Pancreas (tissue), 10 donors: ENCODE measurements at regions not wholly inside any gene's neighbourhood (a gene's known extent, or its start where the extent isn't known, plus 50 kb on each side); places are given as distances from the start of the nearest gene placed in this dataset.

ENCODE experiments used
- ATAC-seq, 4 donors: fragments of 200-7000 bp; cut with Tn5 transposase; one replicate each; pipeline versions ENCODE4 v1.8.0 to v1.9.1; 2020; ENCODE audit warnings: mild to moderate bottlenecking in 4 of 4, moderate library complexity in 4 of 4
- DNase-seq, 6 donors: peaks; one replicate each; pipeline ENCODE4 v3.0.0-alpha.2; 2020
- FAIRE-seq: peaks from 2 replicates; lab custom pipeline; 2012; peaks lifted over from hg19 to GRCh38; lab: Jason Lieb, UNC
- H3K27ac ChIP-seq, 4 donors: fragments of 200-600 bp; sonication (generic); 1 replicate in 3 of 4; 2 replicates in 1 of 4; pipeline versions ENCODE4 v1.5.0 to v1.8.0; 2020
- H3K27me3 ChIP-seq, 4 donors: fragments of 200-600 bp; one replicate each; pipeline ENCODE4 v1.8.0; 2021
- H3K36me3 ChIP-seq, 3 donors: fragments of 200-600 bp; sonication (generic) in 1 of 3; one replicate each; pipeline versions ENCODE4 v1.5.0 to v1.8.0; 2020 to 2021
- H3K4me1 ChIP-seq, 3 donors: fragments of 200-600 bp; one replicate each; pipeline ENCODE4 v1.8.0; 2021
- H3K4me3 ChIP-seq, 4 donors: fragments of 200-600 bp; sonication (generic) in 2 of 4; one replicate each; pipeline versions ENCODE4 v1.5.0 to v1.8.0; 2020 to 2021
- H3K9me3 ChIP-seq, 4 donors: fragments of 200-600 bp; one replicate each; pipeline ENCODE4 v1.8.0; 2021
- WGBS, 2 donors: extraction: QIAGEN DNeasy Blood & Tissue Kit; methylation state at CpG; one replicate each; pipeline ENCODE4 v1.1.7; 2013; 5-methylcytosine and 5-hydroxymethylcytosine counted together
- intact Hi-C, 3 donors: fragments of 100-400 bp; cut with DNase I; formaldehyde crosslinking; loops; one replicate each; pipeline versions ENCODE4 v1.11.1 to v1.14.2; 2022
- TF ChIP-seq, protein P1 (sequence below), 4 donors: fragments of 200-600 bp; sonication (generic) in 3 of 4; IDR thresholded peaks; one replicate each; pipeline versions ENCODE4 v1.5.0 to v1.8.0; 2021; ENCODE audit warnings: antibody characterized with exemption in 4 of 4
- donor health status: healthy with polysubstance abuse.
- donor health status: DM: no; HTN: no; CAD: no; lungs with moderate emphysema.
- donor health status: DM: no; HTN: no; CAD: no.
- donor health status: control.
- donor health status: control.
- donor health status: Bipolar disorder and iron deficiency.
- donor health status: DM: yes; HTN: yes; CAD: no.
- donor health status: DM: no; HTN: no; CAD: no.
- donor health status: DM: no; HTN: no; CAD: no.
- donor health status: DM: yes; HTN: yes; CAD: no.

DNA sequence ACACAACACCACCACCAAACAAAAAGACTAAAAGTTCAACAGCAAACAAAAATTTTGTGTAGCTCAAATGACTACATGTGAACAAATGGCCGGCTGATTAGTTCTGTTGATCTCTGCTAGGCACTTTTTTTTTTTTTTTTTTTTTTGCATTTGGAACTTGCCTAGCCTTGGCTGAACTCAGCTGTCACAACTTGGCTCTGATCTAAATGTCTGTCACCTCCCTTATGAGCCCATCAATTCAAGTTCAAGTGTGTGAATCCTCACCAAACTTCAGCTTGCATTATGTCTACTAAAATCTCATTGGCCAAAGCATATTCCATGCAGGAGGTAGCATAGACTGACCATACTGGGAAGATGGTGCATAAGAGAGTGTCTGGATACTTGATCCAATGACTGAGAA, 606.5 kb upstream of the ADGRL4 start:
- ATAC-seq (no peak), FAIRE-seq (no peak), DNase-seq (no peak)
- no peaks in the 10 kb centered on the region for H3K4me1 ChIP-seq
- H3K9me3 ChIP-seq = no peaks in the 10 kb centered on the region
- 0 to 42% methylated on average over 1 of the region's 1 CpG for WGBS, 2 donors
- H3K36me3 ChIP-seq = no peaks in the 10 kb centered on the region
- TF ChIP-seq, protein P1, sequence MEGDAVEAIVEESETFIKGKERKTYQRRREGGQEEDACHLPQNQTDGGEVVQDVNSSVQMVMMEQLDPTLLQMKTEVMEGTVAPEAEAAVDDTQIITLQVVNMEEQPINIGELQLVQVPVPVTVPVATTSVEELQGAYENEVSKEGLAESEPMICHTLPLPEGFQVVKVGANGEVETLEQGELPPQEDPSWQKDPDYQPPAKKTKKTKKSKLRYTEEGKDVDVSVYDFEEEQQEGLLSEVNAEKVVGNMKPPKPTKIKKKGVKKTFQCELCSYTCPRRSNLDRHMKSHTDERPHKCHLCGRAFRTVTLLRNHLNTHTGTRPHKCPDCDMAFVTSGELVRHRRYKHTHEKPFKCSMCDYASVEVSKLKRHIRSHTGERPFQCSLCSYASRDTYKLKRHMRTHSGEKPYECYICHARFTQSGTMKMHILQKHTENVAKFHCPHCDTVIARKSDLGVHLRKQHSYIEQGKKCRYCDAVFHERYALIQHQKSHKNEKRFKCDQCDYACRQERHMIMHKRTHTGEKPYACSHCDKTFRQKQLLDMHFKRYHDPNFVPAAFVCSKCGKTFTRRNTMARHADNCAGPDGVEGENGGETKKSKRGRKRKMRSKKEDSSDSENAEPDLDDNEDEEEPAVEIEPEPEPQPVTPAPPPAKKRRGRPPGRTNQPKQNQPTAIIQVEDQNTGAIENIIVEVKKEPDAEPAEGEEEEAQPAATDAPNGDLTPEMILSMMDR (IDR thresholded peaks at IDR 0.05) = no peak
- no peak overlapping the region for H3K4me3 ChIP-seq
- no peak overlapping the region for H3K27ac ChIP-seq
- intact Hi-C loops = no loop called here
- no peaks in the 10 kb centered on the region for H3K27me3 ChIP-seq

DNA sequence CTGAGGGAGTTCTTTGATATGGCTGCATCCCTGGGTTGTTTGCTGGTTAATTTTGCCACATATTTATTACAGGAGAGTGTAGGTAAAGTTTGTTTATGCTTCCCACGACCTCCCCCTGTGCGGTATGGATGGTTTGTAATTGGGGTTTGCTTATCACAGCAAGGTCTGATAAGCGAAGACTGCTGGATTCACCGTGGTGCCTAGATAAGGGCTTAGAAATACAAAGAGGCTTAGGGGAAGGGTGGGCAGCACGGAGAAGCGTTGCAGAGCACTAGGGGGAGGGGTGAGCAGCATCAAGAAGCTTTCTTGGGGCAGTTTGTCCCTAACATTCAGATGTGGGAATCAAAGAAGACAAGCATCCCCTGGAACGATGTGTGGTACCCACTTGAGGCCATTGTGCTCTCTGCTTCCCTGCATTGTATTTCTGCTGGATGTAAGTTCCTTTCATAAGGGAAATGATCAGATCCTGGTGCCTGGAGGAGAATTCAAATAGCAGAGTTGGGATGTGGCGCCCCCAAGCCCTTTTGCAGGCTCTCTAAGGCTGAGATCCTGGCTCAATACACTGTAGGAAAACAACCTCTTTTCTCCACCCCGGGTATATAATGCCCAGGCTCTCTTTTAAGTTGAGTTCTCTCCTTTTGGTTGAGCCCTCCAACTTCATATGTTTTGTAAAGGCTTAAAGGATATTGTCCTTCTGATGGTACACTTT, 598.1 kb upstream of the ADGRL4 start:
- no peak for FAIRE-seq
- TF ChIP-seq, protein P1 (IDR thresholded peaks at IDR 0.05) = no peak
- no peak overlapping the region for H3K27ac ChIP-seq
- intact Hi-C loops = no loop called here
- no peak for ATAC-seq
- DNase-seq = no peak
- no peaks in the 10 kb centered on the region for H3K9me3 ChIP-seq
- no peaks in the 10 kb centered on the region for H3K4me1 ChIP-seq
- no peak overlapping the region for H3K4me3 ChIP-seq
- WGBS, 2 donors = 26 to 30% methylated on average over 9 of the region's 9 CpGs
- H3K27me3 ChIP-seq = no peaks in the 10 kb centered on the region
- H3K36me3 ChIP-seq = no peaks in the 10 kb centered on the region

DNA sequence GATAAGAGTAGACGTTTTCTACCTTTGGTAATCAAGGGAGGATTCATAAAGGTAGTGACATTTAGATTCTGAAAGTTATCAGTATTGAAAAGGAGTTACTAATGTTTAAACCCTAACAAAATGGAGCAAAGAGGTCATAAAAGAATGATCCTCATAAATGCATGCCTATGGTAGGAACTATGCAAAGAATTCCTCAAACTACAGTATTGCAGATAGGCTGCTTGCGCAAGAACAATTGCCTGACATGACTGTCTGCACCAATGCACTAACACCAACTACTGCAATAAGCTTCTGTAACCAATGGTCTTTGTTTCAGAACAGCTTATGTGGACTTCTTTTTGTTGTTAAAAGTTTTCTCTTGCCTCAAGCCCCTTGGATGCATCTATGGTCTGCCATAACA, 597.3 kb upstream of the ADGRL4 start:
- H3K4me1 ChIP-seq = no peaks in the 10 kb centered on the region
- H3K27ac ChIP-seq = no peak overlapping the region
- no peaks in the 10 kb centered on the region for H3K27me3 ChIP-seq
- H3K4me3 ChIP-seq = no peak overlapping the region
- H3K36me3 ChIP-seq = no peaks in the 10 kb centered on the region
- DNase-seq (no peak), FAIRE-seq (no peak), ATAC-seq (no peak)
- intact Hi-C loops = no loop called here
- TF ChIP-seq, protein P1 (IDR thresholded peaks at IDR 0.05) = no peak
- 62 to 70% methylated on average over 2 of the region's 2 CpGs for WGBS, 2 donors
- H3K9me3 ChIP-seq = no peaks in the 10 kb centered on the region

DNA sequence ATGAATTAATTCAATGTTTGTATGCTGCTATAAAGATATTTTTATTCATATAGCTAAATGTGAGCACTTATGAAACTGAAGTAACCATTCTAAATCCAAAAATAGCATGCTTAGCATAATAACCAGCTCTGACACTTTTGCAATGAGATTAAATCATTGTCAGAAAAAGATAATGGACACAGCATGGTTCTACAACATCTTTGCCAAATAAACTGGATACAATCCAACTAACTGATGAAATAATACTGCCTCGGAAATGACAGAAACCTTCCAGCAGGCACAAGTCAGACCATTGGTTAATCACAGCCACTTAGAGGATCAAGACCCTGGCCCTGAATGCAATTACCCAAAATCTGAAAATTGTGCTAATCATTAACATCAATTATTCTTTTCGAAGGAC, 592.7 kb upstream of the ADGRL4 start:
- no peaks in the 10 kb centered on the region for H3K4me1 ChIP-seq
- no peak overlapping the region for H3K4me3 ChIP-seq
- WGBS, 2 donors = 64 to 71% methylated on average over 2 of the region's 2 CpGs
- no peaks in the 10 kb centered on the region for H3K27me3 ChIP-seq
- ATAC-seq (no peak), DNase-seq (no peak), FAIRE-seq (no peak)
- H3K36me3 ChIP-seq = no peaks in the 10 kb centered on the region
- TF ChIP-seq, protein P1 (IDR thresholded peaks at IDR 0.05) = no peak
- intact Hi-C loops = no loop called here
- no peaks in the 10 kb centered on the region for H3K9me3 ChIP-seq
- H3K27ac ChIP-seq = no peak overlapping the region

DNA sequence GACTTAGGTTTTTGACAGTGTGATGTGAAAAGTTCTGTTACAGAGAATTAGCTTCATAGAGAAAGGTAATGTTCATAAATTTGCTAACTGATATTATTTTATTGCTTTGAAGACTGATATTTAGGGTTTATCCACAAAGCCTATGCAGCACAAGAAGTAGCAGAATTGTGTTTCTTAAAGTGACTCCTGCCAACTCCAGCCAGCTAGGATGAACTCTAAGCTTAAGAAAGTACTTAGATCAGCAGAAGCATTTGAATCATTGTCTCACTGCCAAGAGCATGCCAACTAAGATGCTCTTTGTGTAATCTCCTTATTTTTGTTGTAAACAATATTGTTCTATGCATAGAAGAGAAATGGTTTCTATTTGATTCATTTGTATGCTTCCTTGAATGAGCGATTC, 589.4 kb upstream of the ADGRL4 start:
- Histone ChIP-seq H3K36me3 (no peaks in the 10 kb centered on the region), H3K27ac (no peak overlapping the region), H3K27me3 (no peaks in the 10 kb centered on the region), H3K4me1 (no peaks in the 10 kb centered on the region), H3K9me3 (no peaks in the 10 kb centered on the region), H3K4me3 (no peak overlapping the region)
- FAIRE-seq = no peak
- TF ChIP-seq, protein P1 (IDR thresholded peaks at IDR 0.05) = no peak
- no peak for DNase-seq
- ATAC-seq = no peak
- WGBS, 2 donors = 92 to 93% methylated on average over 1 of the region's 1 CpG
- intact Hi-C loops = no loop called here
